GM23338 (cell line): ENCODE measurements at regions not wholly inside any gene's neighbourhood (a gene's known extent, or its start where the extent isn't known, plus 50 kb on each side); places are given as distances from the start of the nearest gene placed in this dataset.

Experiments used
- ATAC-seq: fragments of 200-7000 bp; cut with Tn5 transposase; 3 replicates; pipeline ENCODE4 v1.9.1; 2020
- DNase-seq: peaks from one replicate; pipeline ENCODE4 v3.0.0-alpha.2; 2015; ENCODE audit warnings: low spot score
- H2AFZ ChIP-seq: fragments of 200-600 bp; sonication (generic); 2 replicates; pipeline ENCODE4 v1.8.0; 2016; ENCODE audit warnings: antibody characterized with exemption, mild to moderate bottlenecking, moderate library complexity
- H3F3A ChIP-seq: fragments of 200-600 bp; sonication (generic); replicated peaks from 2 replicates; pipeline ENCODE4 v1.8.0; 2017; ENCODE audit warnings: antibody characterized with exemption, mixed run types, low read depth
- H3K27ac ChIP-seq: fragments of 200-600 bp; sonication (generic); 2 replicates; pipeline ENCODE4 v1.6.1; 2016; ENCODE audit warnings: low read depth
- H3K27me3 ChIP-seq: fragments of 200-600 bp; sonication (generic); 2 replicates; pipeline ENCODE4 v1.8.0; 2016; ENCODE audit warnings: mild to moderate bottlenecking, mixed run types, moderate library complexity; ENCODE audit not compliant: insufficient read depth
- H3K36me3 ChIP-seq: fragments of 200-600 bp; sonication (generic); 2 replicates; pipeline ENCODE4 v1.8.0; 2016; ENCODE audit warnings: mild to moderate bottlenecking; ENCODE audit not compliant: insufficient read depth
- H3K4me1 ChIP-seq: fragments of 200-600 bp; sonication (generic); 2 replicates; pipeline ENCODE4 v1.8.0; 2016; ENCODE audit warnings: mild to moderate bottlenecking, moderate library complexity; ENCODE audit not compliant: insufficient read depth
- H3K4me2 ChIP-seq: fragments of 200-600 bp; sonication (generic); 2 replicates; pipeline ENCODE4 v1.7.1; 2017; ENCODE audit warnings: mixed run types
- H3K4me3 ChIP-seq: fragments of 200-600 bp; sonication (generic); 2 replicates; pipeline ENCODE4 v1.6.1; 2016; ENCODE audit warnings: mixed run types
- H3K79me2 ChIP-seq: fragments of 200-600 bp; sonication (generic); replicated peaks from 2 replicates; pipeline ENCODE4 v1.8.0; 2017; ENCODE audit warnings: mild to moderate bottlenecking; ENCODE audit not compliant: insufficient read depth
- H3K9me2 ChIP-seq: fragments of 200-600 bp; sonication (generic); 2 replicates; pipeline ENCODE4 v1.8.0; 2017; ENCODE audit not compliant: insufficient read depth
- H4K20me1 ChIP-seq: fragments of 200-600 bp; sonication (generic); replicated peaks from 2 replicates; pipeline ENCODE4 v1.8.0; 2017; ENCODE audit warnings: mild to moderate bottlenecking; ENCODE audit not compliant: insufficient read depth
- H3K27ac Mint-ChIP-seq: 2 replicates; pipeline ENCODE4 v1.8.0; 2020; ENCODE audit warnings: inconsistent platforms, mild to moderate bottlenecking, moderate library complexity, mixed read lengths
- H3K27me3 Mint-ChIP-seq: 3 replicates; pipeline ENCODE4 v1.8.0; 2022; ENCODE audit warnings: low read depth, mild to moderate bottlenecking, moderate library complexity, mixed read lengths, inconsistent platforms; ENCODE audit not compliant: insufficient read depth, poor library complexity
- H3K36me3 Mint-ChIP-seq: 3 replicates; pipeline ENCODE4 v1.8.0; 2021; ENCODE audit warnings: low read depth, mild to moderate bottlenecking, inconsistent platforms, moderate library complexity, mixed read lengths
- H3K4me1 Mint-ChIP-seq: 3 replicates; pipeline ENCODE4 v1.8.0; 2020; ENCODE audit warnings: mild to moderate bottlenecking, inconsistent platforms, mixed read lengths
- H3K4me3 Mint-ChIP-seq: 3 replicates; pipeline ENCODE4 v1.8.0; 2021; ENCODE audit warnings: moderate library complexity, mild to moderate bottlenecking, inconsistent platforms, mixed read lengths
- H3K9me3 Mint-ChIP-seq: 3 replicates; pipeline ENCODE4 v1.8.0; 2020; ENCODE audit warnings: moderate library complexity, mild to moderate bottlenecking, inconsistent platforms, mixed read lengths
- CREB1 ChIP-seq: fragments of 250-450 bp; sonication (Bioruptor Pico); IDR thresholded peaks from 2 replicates; pipeline ENCODE4 v1.5.0; 2020; ENCODE audit warnings: low read depth, mild to moderate bottlenecking, moderate library complexity
- EZH2 ChIP-seq: fragments of 200-600 bp; sonication (generic); IDR thresholded peaks from one replicate; pipeline ENCODE4 v1.8.0; 2017; ENCODE audit warnings: antibody characterized with exemption, mild to moderate bottlenecking, low read depth; ENCODE audit not compliant: unreplicated experiment
- EZH2phosphoT487 ChIP-seq: fragments of 200-600 bp; sonication (generic); IDR thresholded peaks from one replicate; pipeline ENCODE4 v1.8.1; 2018; ENCODE audit warnings: antibody characterized with exemption; ENCODE audit not compliant: unreplicated experiment
- JUNB ChIP-seq: IDR thresholded peaks from one replicate; pipeline ENCODE4 v1.6.1; 2016; ENCODE audit warnings: antibody characterized with exemption; ENCODE audit not compliant: unreplicated experiment
- NANOG ChIP-seq: IDR thresholded peaks from 2 replicates; pipeline ENCODE4 v1.6.1; 2016; ENCODE audit warnings: antibody characterized with exemption, borderline replicate concordance
- POLR2AphosphoS5 ChIP-seq: IDR thresholded peaks from 2 replicates; pipeline ENCODE4 v1.6.1; 2016; ENCODE audit warnings: antibody characterized with exemption, low read depth
- STAT1 ChIP-seq: IDR thresholded peaks from one replicate; pipeline ENCODE4 v1.6.1; 2016; ENCODE audit warnings: antibody characterized with exemption; ENCODE audit not compliant: unreplicated experiment
- ZNF114 ChIP-seq: fragments of 250-450 bp; sonication (Bioruptor Pico); IDR thresholded peaks from 2 replicates; pipeline ENCODE4 v1.5.0; 2020; ENCODE audit warnings: mild to moderate bottlenecking, moderate library complexity
- ZNF331 ChIP-seq: fragments of 250-450 bp; sonication (Bioruptor Pico); IDR thresholded peaks from 2 replicates; pipeline ENCODE4 v1.5.0; 2020; ENCODE audit warnings: low read depth, mild to moderate bottlenecking, moderate library complexity
- TF ChIP-seq, protein P1 (sequence below), 2 experiments: fragments of 200-600 bp in 1 of 2; sonication (generic) in 1 of 2; conservative IDR thresholded peaks; 2 replicates each; pipeline versions ENCODE4 v1.5.1 to v1.6.1; 2016 to 2017; ENCODE audit warnings: antibody characterized with exemption in 2 of 2, low read depth in 2 of 2, mild to moderate bottlenecking in 2 of 2, moderate library complexity in 1 of 2
- TF ChIP-seq, protein P2 (sequence below): IDR thresholded peaks from one replicate; pipeline ENCODE4 v1.6.1; 2018; ENCODE audit warnings: antibody characterized with exemption; ENCODE audit not compliant: unreplicated experiment
- TF ChIP-seq, protein P3 (sequence below): IDR thresholded peaks from 2 replicates; pipeline ENCODE4 v1.6.1; 2016; ENCODE audit warnings: antibody characterized with exemption
- TF ChIP-seq, protein P4 (sequence below): fragments of 250-450 bp; sonication (Bioruptor Pico); IDR thresholded peaks from 2 replicates; pipeline ENCODE4 v1.5.0; 2020; ENCODE audit warnings: mild to moderate bottlenecking, moderate library complexity

GRCh38 chr11:33479231-33479630, 221.4 kb downstream of the C11orf91 start:
- no peak overlapping the region for H3K4me2 ChIP-seq
- Mint-ChIP-seq H3K4me3 (no peak overlapping the region), H3K4me1 (peaks cover 3% of the 10 kb centered on the region; the same call in 2 of the 3 replicates), H3K27ac (no peak overlapping the region), H3K27me3 (peaks cover under 1% of the 10 kb centered on the region), H3K9me3 (no peaks in the 10 kb centered on the region), H3K36me3 (no peaks in the 10 kb centered on the region)
- no peaks in the 10 kb centered on the region for H3K27me3 ChIP-seq
- H4K20me1 ChIP-seq, result no peaks in the 10 kb centered on the region
- DNase-seq (no peak), ATAC-seq (no peak)
- H3K4me3 ChIP-seq, result no peak overlapping the region
- H3K4me1 ChIP-seq, result peaks cover 8% of the 10 kb centered on the region; the same call in 1 of the 2 replicates
- no peak overlapping the region for H2AFZ ChIP-seq
- H3K9me2 ChIP-seq, result no peaks in the 10 kb centered on the region
- H3K27ac ChIP-seq, result no peak overlapping the region
- TF ChIP-seq NANOG (no peak), STAT1 (no peak), ZNF331 (CRISPR knock-in tag) (no peak), CREB1 (no peak), EZH2phosphoT487 (no peak), POLR2AphosphoS5 (no peak), ZNF114 (CRISPR knock-in tag) (no peak), EZH2 (no peak), JUNB (no peak)
- TF ChIP-seq, protein P1, sequence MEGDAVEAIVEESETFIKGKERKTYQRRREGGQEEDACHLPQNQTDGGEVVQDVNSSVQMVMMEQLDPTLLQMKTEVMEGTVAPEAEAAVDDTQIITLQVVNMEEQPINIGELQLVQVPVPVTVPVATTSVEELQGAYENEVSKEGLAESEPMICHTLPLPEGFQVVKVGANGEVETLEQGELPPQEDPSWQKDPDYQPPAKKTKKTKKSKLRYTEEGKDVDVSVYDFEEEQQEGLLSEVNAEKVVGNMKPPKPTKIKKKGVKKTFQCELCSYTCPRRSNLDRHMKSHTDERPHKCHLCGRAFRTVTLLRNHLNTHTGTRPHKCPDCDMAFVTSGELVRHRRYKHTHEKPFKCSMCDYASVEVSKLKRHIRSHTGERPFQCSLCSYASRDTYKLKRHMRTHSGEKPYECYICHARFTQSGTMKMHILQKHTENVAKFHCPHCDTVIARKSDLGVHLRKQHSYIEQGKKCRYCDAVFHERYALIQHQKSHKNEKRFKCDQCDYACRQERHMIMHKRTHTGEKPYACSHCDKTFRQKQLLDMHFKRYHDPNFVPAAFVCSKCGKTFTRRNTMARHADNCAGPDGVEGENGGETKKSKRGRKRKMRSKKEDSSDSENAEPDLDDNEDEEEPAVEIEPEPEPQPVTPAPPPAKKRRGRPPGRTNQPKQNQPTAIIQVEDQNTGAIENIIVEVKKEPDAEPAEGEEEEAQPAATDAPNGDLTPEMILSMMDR (conservative IDR thresholded peaks at IDR 0.05; ENCODE audit: low read depth in 2 of 2), result no peak
- TF ChIP-seq, protein P2, sequence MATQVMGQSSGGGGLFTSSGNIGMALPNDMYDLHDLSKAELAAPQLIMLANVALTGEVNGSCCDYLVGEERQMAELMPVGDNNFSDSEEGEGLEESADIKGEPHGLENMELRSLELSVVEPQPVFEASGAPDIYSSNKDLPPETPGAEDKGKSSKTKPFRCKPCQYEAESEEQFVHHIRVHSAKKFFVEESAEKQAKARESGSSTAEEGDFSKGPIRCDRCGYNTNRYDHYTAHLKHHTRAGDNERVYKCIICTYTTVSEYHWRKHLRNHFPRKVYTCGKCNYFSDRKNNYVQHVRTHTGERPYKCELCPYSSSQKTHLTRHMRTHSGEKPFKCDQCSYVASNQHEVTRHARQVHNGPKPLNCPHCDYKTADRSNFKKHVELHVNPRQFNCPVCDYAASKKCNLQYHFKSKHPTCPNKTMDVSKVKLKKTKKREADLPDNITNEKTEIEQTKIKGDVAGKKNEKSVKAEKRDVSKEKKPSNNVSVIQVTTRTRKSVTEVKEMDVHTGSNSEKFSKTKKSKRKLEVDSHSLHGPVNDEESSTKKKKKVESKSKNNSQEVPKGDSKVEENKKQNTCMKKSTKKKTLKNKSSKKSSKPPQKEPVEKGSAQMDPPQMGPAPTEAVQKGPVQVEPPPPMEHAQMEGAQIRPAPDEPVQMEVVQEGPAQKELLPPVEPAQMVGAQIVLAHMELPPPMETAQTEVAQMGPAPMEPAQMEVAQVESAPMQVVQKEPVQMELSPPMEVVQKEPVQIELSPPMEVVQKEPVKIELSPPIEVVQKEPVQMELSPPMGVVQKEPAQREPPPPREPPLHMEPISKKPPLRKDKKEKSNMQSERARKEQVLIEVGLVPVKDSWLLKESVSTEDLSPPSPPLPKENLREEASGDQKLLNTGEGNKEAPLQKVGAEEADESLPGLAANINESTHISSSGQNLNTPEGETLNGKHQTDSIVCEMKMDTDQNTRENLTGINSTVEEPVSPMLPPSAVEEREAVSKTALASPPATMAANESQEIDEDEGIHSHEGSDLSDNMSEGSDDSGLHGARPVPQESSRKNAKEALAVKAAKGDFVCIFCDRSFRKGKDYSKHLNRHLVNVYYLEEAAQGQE, result no peak
- TF ChIP-seq, protein P3, sequence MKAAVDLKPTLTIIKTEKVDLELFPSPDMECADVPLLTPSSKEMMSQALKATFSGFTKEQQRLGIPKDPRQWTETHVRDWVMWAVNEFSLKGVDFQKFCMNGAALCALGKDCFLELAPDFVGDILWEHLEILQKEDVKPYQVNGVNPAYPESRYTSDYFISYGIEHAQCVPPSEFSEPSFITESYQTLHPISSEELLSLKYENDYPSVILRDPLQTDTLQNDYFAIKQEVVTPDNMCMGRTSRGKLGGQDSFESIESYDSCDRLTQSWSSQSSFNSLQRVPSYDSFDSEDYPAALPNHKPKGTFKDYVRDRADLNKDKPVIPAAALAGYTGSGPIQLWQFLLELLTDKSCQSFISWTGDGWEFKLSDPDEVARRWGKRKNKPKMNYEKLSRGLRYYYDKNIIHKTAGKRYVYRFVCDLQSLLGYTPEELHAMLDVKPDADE, result no peak
- TF ChIP-seq, protein P4, sequence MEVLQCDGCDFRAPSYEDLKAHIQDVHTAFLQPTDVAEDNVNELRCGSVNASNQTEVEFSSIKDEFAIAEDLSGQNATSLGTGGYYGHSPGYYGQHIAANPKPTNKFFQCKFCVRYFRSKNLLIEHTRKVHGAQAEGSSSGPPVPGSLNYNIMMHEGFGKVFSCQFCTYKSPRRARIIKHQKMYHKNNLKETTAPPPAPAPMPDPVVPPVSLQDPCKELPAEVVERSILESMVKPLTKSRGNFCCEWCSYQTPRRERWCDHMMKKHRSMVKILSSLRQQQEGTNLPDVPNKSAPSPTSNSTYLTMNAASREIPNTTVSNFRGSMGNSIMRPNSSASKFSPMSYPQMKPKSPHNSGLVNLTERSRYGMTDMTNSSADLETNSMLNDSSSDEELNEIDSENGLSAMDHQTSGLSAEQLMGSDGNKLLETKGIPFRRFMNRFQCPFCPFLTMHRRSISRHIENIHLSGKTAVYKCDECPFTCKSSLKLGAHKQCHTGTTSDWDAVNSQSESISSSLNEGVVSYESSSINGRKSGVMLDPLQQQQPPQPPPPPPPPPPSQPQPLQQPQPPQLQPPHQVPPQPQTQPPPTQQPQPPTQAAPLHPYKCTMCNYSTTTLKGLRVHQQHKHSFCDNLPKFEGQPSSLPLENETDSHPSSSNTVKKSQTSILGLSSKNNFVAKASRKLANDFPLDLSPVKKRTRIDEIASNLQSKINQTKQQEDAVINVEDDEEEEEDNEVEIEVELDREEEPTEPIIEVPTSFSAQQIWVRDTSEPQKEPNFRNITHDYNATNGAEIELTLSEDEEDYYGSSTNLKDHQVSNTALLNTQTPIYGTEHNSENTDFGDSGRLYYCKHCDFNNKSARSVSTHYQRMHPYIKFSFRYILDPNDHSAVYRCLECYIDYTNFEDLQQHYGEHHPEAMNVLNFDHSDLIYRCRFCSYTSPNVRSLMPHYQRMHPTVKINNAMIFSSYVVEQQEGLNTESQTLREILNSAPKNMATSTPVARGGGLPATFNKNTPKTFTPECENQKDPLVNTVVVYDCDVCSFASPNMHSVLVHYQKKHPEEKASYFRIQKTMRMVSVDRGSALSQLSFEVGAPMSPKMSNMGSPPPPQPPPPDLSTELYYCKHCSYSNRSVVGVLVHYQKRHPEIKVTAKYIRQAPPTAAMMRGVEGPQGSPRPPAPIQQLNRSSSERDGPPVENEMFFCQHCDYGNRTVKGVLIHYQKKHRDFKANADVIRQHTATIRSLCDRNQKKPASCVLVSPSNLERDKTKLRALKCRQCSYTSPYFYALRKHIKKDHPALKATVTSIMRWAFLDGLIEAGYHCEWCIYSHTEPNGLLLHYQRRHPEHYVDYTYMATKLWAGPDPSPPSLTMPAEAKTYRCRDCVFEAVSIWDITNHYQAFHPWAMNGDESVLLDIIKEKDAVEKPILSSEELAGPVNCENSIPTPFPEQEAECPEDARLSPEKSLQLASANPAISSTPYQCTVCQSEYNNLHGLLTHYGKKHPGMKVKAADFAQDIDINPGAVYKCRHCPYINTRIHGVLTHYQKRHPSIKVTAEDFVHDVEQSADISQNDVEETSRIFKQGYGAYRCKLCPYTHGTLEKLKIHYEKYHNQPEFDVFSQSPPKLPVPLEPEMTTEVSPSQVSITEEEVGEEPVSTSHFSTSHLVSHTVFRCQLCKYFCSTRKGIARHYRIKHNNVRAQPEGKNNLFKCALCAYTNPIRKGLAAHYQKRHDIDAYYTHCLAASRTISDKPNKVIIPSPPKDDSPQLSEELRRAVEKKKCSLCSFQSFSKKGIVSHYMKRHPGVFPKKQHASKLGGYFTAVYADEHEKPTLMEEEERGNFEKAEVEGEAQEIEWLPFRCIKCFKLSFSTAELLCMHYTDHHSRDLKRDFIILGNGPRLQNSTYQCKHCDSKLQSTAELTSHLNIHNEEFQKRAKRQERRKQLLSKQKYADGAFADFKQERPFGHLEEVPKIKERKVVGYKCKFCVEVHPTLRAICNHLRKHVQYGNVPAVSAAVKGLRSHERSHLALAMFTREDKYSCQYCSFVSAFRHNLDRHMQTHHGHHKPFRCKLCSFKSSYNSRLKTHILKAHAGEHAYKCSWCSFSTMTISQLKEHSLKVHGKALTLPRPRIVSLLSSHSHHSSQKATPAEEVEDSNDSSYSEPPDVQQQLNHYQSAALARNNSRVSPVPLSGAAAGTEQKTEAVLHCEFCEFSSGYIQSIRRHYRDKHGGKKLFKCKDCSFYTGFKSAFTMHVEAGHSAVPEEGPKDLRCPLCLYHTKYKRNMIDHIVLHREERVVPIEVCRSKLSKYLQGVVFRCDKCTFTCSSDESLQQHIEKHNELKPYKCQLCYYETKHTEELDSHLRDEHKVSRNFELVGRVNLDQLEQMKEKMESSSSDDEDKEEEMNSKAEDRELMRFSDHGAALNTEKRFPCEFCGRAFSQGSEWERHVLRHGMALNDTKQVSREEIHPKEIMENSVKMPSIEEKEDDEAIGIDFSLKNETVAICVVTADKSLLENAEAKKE (CRISPR knock-in tag), result no peak
- H3K36me3 ChIP-seq, result no peaks in the 10 kb centered on the region
- no peaks in the 10 kb centered on the region for H3K79me2 ChIP-seq
- H3F3A ChIP-seq, result no peaks in the 10 kb centered on the region
